H1 (cell line): ENCODE measurements at regions not wholly inside any gene's neighbourhood (a gene's known extent, or its start where the extent isn't known, plus 50 kb on each side); places are given as distances from the start of the nearest gene placed in this dataset.

Source experiments
- CBX5 ChIP-seq: fragments of 300-800, 300-1000 bp; sonication (generic); IDR thresholded peaks from 2 replicates; pipeline ENCODE4 v1.7.1; 2016; ENCODE audit warnings: antibody characterized with exemption, low read length, low read depth
- CHD2 ChIP-seq: IDR thresholded peaks from 2 replicates; pipeline ENCODE4 v1.6.1; 2012; ENCODE audit warnings: low read length, improper control_type of control experiment
- EZH2 ChIP-seq: fragments of 200-600 bp; sonication (generic); IDR thresholded peaks from 2 replicates; pipeline ENCODE4 v1.7.1; 2012; ENCODE audit warnings: low read depth, mild to moderate bottlenecking, moderate library complexity, low read length, inconsistent platforms; ENCODE audit not compliant: severe bottlenecking
- HDAC6 ChIP-seq: IDR thresholded peaks from one replicate; pipeline ENCODE4 v1.7.1; 2012; ENCODE audit warnings: low read depth, mild to moderate bottlenecking, inconsistent platforms, low read length, moderate library complexity
- JUN ChIP-seq: IDR thresholded peaks from 2 replicates; pipeline ENCODE4 v1.6.1; 2011; ENCODE audit warnings: low read depth, mild to moderate bottlenecking, improper control_type of control experiment, low read length
- POLR2A ChIP-seq, 2 experiments: IDR thresholded peaks; 1 replicate in 1 of 2; 2 replicates in 1 of 2; pipeline ENCODE4 v1.6.1; 2011; ENCODE audit warnings: low read depth in 2 of 2, low read length in 2 of 2, mild to moderate bottlenecking in 2 of 2; ENCODE audit errors: control extremely low read depth in 1 of 2
- POLR2AphosphoS5 ChIP-seq: IDR thresholded peaks from 2 replicates; pipeline ENCODE4 v1.6.1; 2011; ENCODE audit warnings: low read depth, low read length
- RAD21 ChIP-seq, 2 experiments: IDR thresholded peaks in 1 of 2; conservative IDR thresholded peaks in 1 of 2; 2 replicates each; pipeline ENCODE4 v1.6.1; 2011; ENCODE audit warnings: low read depth in 2 of 2, low read length in 2 of 2, improper control_type of control experiment in 1 of 2, inconsistent platforms in 1 of 2, mild to moderate bottlenecking in 1 of 2, moderate library complexity in 1 of 2
- SIRT6 ChIP-seq: IDR thresholded peaks from one replicate; pipeline ENCODE4 v1.7.1; 2012; ENCODE audit warnings: low read length, inconsistent platforms
- YY1 ChIP-seq: IDR thresholded peaks from 2 replicates; pipeline ENCODE4 v1.6.1; 2011; ENCODE audit warnings: low read depth, mild to moderate bottlenecking, low read length
- TF ChIP-seq, protein P1 (sequence below), 3 experiments: IDR thresholded peaks; 1 replicate in 2 of 3; 2 replicates in 1 of 3; pipeline versions ENCODE4 v1.5.1 to v1.6.1; 2011; ENCODE audit warnings: low read length in 3 of 3, mild to moderate bottlenecking in 3 of 3, inconsistent platforms in 2 of 3, low read depth in 1 of 3, moderate library complexity in 1 of 3; ENCODE audit not compliant: insufficient read depth in 1 of 3; ENCODE audit errors: control extremely low read depth in 1 of 3
- TF ChIP-seq, protein P2 (sequence below): IDR thresholded peaks from 2 replicates; pipeline ENCODE4 v1.6.1; 2012; ENCODE audit warnings: inconsistent platforms
- TF ChIP-seq, protein P3 (sequence below): IDR thresholded peaks from 2 replicates; pipeline ENCODE4 v1.6.1; 2011; ENCODE audit warnings: low read depth, mild to moderate bottlenecking, low read length; ENCODE audit not compliant: insufficient read depth

DNA sequence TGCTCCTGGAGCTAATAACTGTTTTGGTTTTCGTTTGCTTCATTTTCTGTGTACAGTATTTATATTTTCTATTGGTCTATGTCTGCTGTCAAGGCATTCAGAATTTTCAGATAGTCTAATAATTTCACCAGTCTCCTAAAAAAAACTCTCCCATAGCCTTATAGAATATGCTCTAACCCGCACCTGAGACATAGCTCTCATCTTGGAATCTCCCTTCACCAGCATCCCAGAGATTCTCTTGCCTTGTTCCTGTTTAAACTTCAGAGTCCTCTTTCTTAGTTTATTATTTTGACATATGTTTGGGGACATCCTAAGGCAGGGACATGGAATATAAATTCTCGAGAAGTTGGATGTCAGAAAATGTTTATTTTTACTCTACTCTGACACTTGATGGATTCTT is 58.3 kb upstream of the MED4 start:
- TF ChIP-seq POLR2AphosphoS5 (no peak), JUN (no peak), RAD21 (IDR thresholded peaks at IDR 0.05 in 1 of 2, conservative IDR thresholded peaks at IDR 0.05 in 1 of 2; ENCODE audit: low read depth in 2 of 2, low read length in 2 of 2) (no peak), CHD2 (no peak), YY1 (no peak), SIRT6 (no peak), HDAC6 (no peak), CBX5 (no peak), POLR2A (IDR thresholded peaks at IDR 0.05; ENCODE audit: control extremely low read depth in 1 of 2, low read depth in 2 of 2, low read length in 2 of 2) (no peak), EZH2 (no peak)
- TF ChIP-seq, protein P1, sequence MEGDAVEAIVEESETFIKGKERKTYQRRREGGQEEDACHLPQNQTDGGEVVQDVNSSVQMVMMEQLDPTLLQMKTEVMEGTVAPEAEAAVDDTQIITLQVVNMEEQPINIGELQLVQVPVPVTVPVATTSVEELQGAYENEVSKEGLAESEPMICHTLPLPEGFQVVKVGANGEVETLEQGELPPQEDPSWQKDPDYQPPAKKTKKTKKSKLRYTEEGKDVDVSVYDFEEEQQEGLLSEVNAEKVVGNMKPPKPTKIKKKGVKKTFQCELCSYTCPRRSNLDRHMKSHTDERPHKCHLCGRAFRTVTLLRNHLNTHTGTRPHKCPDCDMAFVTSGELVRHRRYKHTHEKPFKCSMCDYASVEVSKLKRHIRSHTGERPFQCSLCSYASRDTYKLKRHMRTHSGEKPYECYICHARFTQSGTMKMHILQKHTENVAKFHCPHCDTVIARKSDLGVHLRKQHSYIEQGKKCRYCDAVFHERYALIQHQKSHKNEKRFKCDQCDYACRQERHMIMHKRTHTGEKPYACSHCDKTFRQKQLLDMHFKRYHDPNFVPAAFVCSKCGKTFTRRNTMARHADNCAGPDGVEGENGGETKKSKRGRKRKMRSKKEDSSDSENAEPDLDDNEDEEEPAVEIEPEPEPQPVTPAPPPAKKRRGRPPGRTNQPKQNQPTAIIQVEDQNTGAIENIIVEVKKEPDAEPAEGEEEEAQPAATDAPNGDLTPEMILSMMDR (IDR thresholded peaks at IDR 0.05; ENCODE audit: control extremely low read depth in 1 of 3, insufficient read depth in 1 of 3, low read depth in 1 of 3, low read length in 3 of 3): no peak
- TF ChIP-seq, protein P2, sequence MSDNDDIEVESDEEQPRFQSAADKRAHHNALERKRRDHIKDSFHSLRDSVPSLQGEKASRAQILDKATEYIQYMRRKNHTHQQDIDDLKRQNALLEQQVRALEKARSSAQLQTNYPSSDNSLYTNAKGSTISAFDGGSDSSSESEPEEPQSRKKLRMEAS: no peak
- TF ChIP-seq, protein P3, sequence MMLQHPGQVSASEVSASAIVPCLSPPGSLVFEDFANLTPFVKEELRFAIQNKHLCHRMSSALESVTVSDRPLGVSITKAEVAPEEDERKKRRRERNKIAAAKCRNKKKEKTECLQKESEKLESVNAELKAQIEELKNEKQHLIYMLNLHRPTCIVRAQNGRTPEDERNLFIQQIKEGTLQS: no peak
